ENCODE measurements at regions not wholly inside any gene's neighbourhood (a gene's known extent, or its start where the extent isn't known, plus 50 kb on each side); places are given as distances from the start of the nearest gene placed in this dataset.
"Not testable (repeated sequence)": the region's sequence is repeated elsewhere in the genome, so short reads cannot be mapped to it uniquely, and the experiment has no call there.

GRCh38 chr4:83194588-83194987 is 80.1 kb upstream of the PLAC8 start:
- TF ChIP-seq CTCF, POLR2A (IDR thresholded peaks at IDR 0.05): not testable (repeated sequence)

All from thyroid gland (tissue), 4 donors.